HG03520 (cell line): ENCODE measurements at regions not wholly inside any gene's neighbourhood (a gene's known extent, or its start where the extent isn't known, plus 50 kb on each side); places are given as distances from the start of the nearest gene placed in this dataset.

Experiments
- ATAC-seq: cut with Tn5 transposase; IDR thresholded peaks from one replicate; pipeline ENCODE4 v1.9.1; 2021; ENCODE audit warnings: mild to moderate bottlenecking, moderate library complexity; ENCODE audit not compliant: unreplicated experiment

DNA sequence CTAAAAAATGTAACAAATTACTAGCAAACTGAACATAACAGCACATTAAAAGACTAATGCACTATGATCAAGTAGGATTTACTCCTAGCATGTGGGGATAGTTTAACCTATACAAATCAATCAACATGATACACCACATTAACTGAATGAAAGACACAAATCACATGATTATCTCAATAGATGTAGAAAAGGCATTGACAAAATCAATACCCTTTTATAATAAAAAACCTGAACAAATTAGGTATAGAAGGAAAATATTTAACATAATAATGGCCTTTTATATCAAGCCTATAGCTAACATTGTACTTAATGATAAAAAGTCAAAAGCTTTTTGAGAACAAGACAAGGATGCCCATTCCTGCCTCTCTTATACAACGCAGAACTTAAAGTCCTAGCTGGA, 540.0 kb downstream of the RERGL start:
- ATAC-seq, result no peak

DNA sequence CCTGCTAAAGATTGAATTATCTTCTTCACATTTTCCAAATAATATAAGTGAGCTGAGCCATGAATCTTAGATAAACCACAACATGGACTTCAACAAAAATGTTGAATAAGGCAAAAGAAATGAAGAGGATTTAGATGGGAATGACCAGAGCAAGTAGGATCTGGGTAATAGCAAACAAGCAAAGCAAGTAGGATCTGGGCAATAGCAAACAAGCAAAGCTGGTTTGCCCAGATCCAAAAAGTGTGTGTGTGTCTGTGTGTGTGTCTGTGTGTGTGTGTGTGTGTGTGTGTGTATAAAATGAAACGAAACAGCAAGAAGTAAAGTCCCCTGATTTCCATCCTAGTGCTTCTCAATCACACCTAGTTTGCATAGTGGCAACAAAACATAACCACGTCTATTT, 549.1 kb downstream of the RERGL start:
- no peak for ATAC-seq

DNA sequence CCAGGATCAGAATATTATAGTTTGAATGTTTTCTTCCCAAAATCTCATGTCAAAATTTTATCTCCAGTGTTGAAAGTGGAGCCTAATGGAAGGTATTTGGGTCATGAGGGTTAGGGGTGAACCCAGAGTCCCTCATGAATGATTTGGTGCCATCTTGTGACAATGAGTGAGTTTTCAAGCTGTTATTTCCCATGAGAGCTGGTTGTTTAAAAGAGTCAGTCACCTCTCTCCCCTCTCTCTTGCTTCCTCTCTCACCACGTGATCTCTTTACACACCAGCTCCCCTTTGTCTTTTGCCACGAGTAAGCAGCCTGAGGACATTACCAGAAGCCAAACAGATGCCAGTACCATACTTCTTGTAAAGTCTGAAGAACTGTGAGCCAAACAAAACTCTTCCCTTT, 561.6 kb downstream of the RERGL start:
- ATAC-seq, result no peak

DNA sequence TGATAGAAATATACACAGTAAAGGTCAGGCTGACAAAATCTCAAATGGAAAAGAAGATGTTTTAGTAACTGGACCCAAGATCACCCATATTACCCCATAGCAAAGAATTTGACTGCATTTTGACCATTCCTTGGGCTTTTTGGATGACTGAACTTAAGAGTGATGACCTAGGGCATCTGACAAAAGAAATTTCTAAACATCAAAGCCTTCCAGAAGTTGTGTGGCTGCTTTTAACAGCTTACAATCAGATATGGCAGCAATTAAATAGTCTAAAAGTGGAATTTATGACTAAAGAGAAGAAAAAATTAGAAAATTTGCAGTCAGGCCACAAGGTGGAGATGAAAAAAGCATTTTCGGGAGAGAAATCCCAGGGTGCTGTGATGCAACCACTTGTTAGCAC, 563.0 kb downstream of the RERGL start:
- ATAC-seq, result no peak

DNA sequence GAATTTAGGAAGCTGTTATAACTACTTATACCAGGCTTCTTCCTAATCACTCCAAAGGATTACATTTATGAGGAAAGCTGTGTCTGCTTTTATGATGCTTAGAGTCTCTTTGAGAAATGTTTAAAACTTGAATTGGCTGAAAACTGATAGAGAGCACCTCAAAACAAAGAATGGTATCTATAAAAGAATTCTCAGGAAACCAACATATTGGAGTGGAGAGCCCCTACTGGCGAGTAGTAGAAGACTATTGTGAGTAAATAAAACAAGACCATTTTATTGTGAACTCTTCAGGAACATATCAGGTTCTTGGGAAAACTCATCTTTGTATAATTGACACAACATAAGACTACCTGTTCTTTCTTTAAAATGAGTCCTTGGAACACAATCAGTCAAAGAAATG, 578.6 kb downstream of the RERGL start:
- ATAC-seq, result no peak

DNA sequence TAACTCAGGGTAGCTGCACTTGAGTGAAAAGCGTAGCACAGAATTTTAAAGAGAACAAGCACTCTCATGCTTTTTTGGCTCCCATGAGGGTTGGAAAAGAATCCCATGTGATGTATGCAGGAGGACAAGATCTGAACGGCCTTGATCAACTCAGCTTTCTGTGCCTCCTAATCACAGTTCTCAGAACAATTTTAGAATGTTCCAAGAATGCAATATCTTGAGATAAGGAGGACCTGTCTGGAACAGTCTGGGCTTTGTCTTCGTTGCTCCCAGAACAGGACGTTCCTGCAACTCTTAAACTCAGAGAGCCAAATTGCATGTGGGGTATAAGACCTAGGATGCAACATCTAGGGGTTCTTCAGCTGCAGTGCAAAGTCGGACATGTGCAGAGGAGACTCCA, 582.7 kb downstream of the RERGL start:
- no peak for ATAC-seq

DNA sequence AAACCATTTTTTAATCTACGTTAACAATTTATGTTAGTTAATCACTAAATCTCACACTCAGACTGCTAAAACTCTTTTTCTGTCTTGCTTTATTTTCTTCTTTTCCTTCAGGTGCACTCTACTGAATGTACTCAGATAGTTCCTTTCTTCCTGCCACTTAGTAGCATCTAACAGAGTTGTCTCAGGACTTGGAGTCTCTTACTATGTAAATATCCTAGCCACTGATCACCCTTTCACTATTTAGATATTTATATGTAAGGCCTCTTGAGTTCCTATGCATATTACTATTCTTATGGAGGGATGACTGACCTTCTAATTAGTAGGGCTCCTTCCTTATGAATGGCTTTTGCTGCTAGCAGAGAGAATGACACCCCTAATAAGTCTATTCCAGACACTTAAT, 586.3 kb downstream of the RERGL start:
- no peak for ATAC-seq

DNA sequence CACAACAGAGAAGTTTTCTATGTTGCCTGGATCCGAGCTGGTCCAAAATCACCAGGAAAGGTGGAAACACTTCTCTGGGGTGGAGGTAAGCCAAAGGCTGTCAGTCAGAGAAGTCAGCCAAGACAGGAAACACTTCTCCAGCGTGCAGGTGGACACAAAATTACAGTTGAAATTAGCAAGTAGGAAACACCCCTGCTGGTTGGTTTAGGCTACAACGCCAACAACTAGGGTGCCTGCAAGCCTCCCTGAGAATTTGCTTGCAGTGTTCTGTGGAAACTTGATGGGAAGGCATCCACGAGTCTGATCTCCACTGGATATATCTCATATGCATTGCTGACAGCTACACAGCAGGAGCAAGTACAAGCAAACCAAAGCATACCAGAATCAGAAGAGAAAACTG, 600.5 kb downstream of the RERGL start:
- ATAC-seq, result no peak

DNA sequence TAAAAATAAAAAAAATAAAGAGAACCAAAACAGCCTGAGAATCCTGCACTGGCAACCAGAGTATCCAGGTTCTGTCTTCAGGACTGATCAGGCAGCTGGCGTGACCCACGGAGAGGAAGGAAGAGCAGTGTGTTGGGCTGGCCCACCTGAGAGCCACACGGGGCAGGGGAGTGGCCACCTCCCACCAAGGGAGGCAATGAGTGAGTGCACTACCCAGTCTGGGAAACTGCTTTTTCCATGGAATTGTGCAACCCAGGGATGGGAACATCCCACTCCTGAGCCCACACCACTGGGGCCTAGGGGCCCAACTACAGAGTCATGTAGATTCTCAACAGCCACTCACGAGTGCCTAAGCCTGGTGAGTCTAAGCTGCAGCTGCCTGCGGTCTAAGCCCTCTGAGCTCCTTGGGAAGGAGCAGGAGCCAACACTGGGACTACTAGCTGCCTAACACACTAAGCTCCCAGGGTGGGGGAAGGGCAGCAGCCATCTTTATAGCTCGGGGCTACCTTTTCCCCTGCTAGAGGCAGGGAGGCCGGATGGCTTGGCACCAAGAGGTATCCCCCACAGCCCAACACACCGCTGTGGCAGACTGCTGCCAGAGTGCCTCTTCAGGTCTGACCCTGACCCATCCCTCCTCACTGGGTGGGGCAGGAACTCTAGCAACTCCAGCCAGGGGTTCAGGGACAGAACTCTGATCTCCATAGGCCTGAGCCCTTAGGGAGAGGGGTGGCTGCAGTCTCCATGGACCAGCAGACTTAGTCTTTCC, 610.9 kb downstream of the RERGL start:
- no peak for ATAC-seq

DNA sequence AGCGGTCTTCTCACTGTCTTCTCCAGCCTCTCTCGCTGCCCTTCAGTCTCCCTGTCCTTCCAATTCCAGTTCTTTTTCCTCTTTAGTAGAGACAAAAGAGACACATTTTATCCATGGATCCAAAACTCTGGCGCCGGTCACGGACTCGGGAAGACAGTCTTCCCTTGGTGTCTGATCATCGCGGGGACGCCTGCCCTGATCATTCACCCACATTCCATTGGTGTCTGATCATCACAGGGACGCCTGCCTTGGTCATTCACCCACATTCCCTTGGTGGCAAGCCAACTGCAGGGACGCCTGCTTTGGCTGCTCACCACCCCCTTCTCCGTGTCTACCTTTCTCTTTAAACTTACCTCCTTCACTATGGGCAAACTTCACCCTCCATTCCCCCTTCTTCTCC, 619.5 kb downstream of the RERGL start:
- ATAC-seq, result no peak

DNA sequence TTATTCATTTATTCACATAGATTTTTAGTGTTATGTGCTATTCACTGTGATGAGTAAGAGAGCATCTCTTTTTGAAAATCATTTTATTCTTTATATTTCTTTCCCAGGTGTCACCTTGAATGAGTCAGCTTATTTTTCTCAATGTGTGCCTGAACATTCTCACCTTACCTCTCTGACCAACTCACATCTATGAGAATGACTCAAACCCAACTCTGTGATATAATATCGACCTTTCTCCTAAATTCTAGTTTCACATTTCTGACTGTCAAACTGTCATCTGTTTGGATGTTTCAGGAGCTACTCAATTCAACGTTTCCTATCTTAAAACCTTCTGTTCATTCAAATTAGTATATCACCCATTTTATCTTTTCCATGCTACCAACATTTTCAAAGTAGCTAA, 630.8 kb downstream of the RERGL start:
- no peak for ATAC-seq

DNA sequence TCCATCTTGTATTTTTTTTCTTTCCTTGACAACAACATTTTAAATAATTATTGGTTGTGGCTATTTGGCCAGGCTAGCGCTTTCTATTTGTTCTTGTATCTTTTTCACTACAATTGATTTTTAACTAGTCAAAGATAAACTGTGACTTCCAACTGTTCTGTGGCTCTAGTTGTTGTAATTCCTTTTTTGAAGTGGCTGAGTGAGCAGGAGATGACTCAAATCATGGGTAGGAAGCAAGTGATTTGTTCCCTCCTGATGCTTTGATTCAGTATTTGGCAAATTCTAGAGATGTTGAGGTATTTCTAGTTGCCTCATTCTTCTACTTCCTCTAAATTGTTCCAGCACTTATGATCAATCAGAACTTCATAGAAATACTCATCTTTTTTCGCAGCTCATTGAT, 633.5 kb downstream of the RERGL start:
- no peak for ATAC-seq

DNA sequence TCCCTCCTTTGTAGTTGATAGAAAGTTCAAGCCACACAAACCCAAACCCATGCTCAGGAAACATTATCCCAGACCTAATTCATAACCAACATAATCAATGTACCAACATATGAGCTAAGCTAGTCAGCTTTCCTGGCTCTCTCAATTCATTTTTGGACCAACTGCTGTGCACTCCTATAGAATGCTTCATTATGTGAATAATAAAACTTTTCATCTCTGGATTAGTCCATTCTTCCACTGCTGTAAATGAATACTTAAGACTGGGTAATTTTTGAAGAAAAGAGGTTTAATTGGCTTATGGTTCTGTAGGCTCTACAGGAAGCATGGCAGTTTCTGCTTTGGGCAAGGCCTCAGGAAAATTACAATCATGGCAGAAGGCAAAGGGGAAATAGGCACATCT, 651.9 kb downstream of the RERGL start:
- no peak for ATAC-seq

DNA sequence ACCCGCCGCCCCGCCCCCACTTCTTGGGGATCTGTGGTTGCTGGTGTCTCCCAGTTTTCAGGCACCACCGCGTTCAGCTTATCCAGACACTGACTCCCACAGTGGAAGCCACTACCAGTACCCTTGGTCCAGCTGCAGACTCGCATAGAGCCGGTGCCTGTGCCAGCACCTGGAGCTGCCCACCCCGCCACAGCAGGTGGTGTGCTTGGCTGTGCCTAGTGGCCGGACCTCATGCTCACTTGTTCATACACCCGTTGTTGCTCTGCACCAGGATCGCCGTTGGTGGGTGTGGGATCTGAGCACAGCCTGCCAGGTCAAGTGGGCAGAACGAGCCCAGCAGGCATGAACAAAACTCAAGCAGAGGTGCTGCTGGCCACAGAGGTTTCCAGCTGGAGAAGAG, 673.2 kb downstream of the RERGL start:
- ATAC-seq, result no peak

DNA sequence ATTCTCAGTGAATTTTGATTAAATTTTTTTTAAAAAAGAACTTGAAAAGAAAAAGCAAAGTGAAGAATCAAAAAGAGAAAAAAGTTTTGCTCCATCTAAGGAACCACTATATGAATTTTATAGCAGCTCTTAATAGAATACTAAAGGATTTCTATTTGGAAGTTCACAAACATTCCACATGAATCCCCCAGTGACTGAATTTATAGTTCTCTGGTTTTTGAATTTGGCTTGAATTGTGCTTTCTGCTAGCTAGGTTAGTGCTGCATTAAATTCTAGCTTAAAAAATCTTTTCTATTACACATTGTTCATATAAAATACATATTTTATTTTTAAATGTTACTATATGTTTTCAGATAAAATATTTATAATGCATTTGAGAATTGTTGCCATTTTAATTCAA, 675.4 kb downstream of the RERGL start:
- no peak for ATAC-seq

DNA sequence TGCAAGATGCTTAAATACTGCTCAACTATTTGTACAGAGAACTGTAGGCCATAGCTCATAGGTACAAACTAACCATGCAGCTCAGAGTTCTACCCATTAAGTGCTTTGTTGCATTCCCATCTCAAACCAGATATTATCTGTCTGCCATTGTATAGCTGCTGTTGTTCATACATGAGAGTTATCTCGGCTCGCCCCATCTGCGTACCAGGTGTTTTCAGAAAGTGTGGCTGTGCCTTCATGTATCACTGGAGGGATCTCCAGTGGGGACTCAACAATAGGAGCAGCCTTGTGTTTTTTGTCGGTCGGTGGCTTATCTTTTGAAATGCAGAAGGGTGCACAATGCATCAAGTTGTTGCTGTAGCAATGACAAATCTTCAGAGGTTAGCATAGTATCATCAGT, 678.3 kb downstream of the RERGL start:
- no peak for ATAC-seq

DNA sequence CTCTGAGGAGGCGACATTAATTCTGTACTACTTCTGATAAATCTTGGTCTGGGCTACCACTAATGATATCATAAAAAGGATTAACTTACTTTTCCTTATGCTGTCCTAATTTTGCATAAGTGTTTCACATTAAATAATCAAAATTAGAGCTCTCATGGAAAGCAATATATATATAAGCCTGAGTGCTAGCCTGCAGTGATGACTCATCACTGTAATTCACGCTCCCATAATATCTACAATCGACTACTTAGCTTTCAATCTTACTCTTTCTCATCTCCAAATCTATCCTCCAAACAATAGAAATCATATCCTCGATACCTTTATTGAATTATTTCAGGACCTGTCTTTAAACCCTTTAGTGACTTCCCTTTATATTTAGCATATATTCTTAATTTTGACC, 701.3 kb downstream of the RERGL start:
- ATAC-seq, result no peak

DNA sequence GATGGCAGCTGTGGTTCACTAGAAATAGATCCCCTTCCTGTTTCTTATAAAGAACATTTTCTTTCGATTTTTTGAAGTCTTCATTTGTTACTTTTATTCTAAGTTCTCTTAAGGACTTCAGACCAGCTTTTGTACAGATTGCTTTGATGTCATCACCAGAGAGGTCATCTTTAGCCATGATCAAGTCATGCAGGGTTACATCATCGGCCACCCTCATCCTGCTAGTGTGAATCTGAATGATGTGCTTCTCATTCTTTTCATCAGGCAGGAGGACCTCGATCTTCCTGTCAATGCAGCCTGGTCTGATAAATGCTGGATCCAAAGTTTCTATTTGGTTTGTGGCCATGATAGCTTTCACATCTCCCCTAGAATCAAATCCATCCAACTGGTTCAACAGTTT, 706.7 kb downstream of the RERGL start:
- ATAC-seq, result no peak

DNA sequence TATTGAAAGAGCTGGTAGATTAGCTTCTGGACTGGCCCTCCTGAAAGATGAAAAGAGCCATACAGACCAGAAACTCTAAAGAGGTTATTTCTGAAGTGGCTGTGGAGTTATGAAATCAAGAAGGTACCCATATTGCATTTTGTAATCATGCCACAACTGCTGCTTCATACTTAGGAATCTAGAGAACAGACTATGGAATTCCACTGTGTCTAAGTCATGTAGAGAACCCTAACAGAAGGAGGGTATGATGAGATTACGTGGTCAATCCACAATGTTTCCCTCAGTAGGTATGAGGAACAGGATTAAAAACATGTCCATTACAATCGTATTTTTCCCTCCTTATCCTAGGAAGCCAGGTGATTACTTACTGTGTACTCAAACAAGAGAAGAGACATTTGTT, 708.8 kb downstream of the RERGL start:
- ATAC-seq, result no peak

DNA sequence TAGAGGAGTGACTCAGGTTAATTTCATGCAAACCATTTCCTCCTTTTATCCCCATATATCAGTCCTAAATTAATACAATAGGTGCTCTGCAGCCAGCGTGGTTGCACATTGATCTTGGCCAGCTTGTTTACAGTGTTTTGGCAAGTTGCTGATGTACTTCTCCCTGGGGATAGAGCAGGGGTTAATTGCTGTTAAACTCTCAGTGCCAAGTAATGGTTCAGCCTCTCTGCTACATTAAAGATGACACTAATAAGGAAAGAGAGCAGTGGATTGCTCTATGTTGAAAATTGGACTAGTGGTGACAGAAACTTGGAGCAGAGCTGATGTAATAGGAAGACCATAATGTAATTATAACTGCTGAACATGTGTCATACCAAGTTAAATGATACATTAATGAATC, 717.5 kb downstream of the RERGL start:
- no peak for ATAC-seq

DNA sequence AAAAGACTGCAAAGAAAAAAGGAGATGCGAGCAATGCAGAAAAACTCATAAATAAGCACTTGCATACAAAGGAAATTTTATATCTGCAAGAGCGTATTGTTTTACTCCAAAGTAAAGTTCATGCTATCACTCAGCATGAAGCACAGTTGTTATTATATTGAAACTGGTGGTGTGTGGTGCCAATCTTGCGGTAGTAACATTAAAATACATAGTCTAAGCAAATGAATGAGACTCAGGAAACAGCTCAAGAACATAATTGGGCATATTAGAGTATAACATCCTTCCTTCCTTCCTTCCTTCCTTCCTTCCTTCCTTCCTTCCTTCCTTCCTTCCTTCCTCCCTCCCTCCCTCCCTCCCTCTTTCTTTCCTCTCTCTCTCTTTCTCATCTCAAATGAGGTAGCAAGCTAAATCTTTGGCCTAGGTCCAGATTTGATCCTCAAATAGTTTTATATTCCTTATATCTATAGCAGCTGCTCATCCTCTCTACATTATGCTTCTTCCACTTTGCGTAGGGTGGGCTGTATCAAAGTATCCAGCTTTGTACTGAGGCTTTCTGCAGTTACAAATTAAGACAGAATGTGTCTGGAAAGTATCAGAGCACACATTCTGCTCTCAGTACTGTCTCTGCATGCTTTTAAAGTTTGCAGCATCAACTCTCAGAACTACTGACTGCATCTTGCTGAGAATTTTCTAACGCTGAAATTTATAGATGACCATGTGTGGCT, 718.3 kb downstream of the RERGL start:
- no peak for ATAC-seq

DNA sequence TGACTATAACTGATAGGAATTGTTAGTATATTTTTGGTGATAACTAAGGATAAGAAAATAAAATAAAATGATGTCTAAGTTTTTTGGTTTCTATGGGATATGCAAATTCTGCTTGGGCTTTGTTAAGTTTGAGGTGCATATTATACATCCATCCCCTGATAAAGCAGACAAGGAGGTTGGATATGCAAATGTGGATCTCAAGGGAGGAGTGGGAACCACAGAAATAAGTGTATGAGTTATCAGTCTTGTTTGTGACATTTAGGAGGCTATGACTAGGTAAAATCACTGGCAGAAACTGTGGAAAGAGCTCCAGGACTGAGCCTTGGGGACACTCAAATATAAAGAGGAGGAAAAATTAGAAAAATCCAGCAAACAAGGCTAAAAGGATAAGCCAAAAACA, 719.4 kb downstream of the RERGL start:
- no peak for ATAC-seq

DNA sequence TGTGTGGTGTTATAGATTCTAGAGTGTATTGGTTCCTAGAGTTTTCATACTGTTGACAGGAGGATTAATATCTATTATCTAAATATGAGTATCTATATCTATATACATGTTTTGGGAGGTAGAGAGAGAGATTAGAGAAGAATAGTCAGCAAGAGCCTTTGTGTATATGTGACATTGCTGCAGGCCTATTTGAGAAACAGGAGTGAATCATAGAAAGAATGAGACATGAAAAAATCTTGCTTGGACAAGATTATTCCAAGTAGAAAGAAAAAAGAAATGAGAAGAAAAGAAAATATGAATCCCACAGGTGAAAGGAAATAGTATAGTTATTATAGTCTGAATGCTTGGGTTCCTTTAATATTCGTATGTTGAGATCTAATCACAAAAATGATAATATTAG, 720.4 kb downstream of the RERGL start:
- no peak for ATAC-seq
